PFSK-1 (cell line): ENCODE measurements at regions not wholly inside any gene's neighbourhood (a gene's known extent, or its start where the extent isn't known, plus 50 kb on each side); places are given as distances from the start of the nearest gene placed in this dataset.

Experiments used
- FOXP2 ChIP-seq: optimal IDR thresholded peaks from 2 replicates; pipeline ENCODE3; 2011; ENCODE audit warnings: borderline replicate concordance, control low read depth, inconsistent platforms; ENCODE audit not compliant: insufficient read depth; ENCODE audit errors: extremely low read length, extremely low read depth
- POLR2AphosphoS5 ChIP-seq: IDR thresholded peaks from 2 replicates; pipeline ENCODE4 v1.6.1; 2012; ENCODE audit warnings: low read depth, mild to moderate bottlenecking, control low read depth, low read length, moderate library complexity
- SIN3A ChIP-seq: IDR thresholded peaks from 2 replicates; pipeline ENCODE4 v1.6.1; 2012; ENCODE audit warnings: mild to moderate bottlenecking, low read length, moderate library complexity, borderline replicate concordance; ENCODE audit not compliant: insufficient read depth
- TAF1 ChIP-seq: IDR thresholded peaks from 2 replicates; pipeline ENCODE4 v1.6.1; 2012; ENCODE audit warnings: low read length, control low read depth, borderline replicate concordance; ENCODE audit not compliant: insufficient read depth
- TF ChIP-seq, protein P1 (sequence below), 2 experiments: IDR thresholded peaks; 2 replicates each; pipeline versions ENCODE4 v1.6.1 to v1.8.0; 2011 to 2012; ENCODE audit warnings: low read depth in 2 of 2, low read length in 2 of 2, control low read depth in 1 of 2, inconsistent platforms in 1 of 2, mild to moderate bottlenecking in 1 of 2, moderate library complexity in 1 of 2; ENCODE audit not compliant: insufficient read depth in 1 of 2

DNA sequence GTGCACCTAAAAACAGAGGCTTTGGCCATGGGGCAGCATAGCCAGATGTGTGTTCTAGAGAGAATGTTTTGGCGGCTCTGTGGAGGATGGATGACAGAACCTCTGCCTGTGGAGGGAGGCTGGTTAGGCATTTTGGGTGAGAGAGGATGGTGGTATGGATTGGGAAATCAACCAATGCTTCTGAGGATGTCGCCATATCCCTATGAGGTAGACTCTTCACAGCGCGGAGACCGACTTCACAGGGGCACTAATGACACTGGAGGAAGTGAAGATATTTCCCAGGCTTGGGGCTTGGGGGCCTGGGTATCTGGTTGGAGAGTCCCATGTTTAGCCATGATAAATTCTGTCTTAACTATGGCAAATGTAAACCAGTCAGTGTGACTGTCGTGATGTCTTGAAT lies 140.6 kb upstream of the KLF4 start:
- TF ChIP-seq, protein P1, sequence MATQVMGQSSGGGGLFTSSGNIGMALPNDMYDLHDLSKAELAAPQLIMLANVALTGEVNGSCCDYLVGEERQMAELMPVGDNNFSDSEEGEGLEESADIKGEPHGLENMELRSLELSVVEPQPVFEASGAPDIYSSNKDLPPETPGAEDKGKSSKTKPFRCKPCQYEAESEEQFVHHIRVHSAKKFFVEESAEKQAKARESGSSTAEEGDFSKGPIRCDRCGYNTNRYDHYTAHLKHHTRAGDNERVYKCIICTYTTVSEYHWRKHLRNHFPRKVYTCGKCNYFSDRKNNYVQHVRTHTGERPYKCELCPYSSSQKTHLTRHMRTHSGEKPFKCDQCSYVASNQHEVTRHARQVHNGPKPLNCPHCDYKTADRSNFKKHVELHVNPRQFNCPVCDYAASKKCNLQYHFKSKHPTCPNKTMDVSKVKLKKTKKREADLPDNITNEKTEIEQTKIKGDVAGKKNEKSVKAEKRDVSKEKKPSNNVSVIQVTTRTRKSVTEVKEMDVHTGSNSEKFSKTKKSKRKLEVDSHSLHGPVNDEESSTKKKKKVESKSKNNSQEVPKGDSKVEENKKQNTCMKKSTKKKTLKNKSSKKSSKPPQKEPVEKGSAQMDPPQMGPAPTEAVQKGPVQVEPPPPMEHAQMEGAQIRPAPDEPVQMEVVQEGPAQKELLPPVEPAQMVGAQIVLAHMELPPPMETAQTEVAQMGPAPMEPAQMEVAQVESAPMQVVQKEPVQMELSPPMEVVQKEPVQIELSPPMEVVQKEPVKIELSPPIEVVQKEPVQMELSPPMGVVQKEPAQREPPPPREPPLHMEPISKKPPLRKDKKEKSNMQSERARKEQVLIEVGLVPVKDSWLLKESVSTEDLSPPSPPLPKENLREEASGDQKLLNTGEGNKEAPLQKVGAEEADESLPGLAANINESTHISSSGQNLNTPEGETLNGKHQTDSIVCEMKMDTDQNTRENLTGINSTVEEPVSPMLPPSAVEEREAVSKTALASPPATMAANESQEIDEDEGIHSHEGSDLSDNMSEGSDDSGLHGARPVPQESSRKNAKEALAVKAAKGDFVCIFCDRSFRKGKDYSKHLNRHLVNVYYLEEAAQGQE (IDR thresholded peaks at IDR 0.05; ENCODE audit: insufficient read depth in 1 of 2, low read depth in 2 of 2, low read length in 2 of 2), result no peak
- TF ChIP-seq FOXP2, result no peak
- TF ChIP-seq TAF1, result no peak
- TF ChIP-seq POLR2AphosphoS5, result no peak
- no peak for TF ChIP-seq SIN3A

DNA sequence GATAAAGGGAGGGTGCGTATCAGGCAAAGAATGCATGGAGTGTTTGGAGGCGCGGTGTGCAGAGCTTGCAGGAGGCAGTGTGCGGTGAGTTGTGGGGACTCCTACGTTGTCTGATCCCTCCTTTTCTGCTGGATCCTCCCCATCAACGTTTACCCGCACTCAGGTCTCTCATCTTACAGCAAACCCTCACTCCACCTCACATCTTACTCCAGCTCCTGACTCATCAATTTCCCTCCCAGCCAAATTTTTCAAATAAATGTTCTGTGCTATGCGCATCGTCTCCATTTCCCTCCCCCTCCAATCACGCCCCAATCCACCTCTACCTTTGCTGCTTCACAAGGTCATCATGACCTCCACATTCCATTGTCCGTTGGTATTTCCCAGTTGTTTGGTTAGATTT lies 138.9 kb upstream of the KLF4 start:
- TF ChIP-seq POLR2AphosphoS5 (no peak), FOXP2 (no peak)

DNA sequence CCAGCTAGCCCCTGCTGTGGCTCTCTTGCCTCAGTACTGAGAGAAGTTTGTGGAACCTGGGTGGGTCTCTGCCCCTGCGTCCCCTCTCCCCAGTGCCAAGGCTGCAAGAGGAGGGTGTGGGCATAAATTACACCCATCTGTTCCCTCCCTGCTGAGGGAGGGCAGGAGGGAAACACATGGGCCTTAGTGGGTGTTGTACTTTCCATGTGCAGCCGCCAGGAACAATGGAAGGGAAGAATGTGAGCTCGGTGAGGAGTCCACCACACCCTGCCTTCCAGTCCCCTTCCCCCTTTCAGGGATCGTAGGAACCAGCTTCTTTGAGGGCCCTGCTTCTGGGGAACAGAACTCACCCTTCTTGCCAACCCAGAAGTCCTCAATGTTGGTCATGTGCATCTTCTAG lies 138.2 kb upstream of the KLF4 start:
- TF ChIP-seq POLR2AphosphoS5, result no peak
- TF ChIP-seq, protein P1 (IDR thresholded peaks at IDR 0.05; ENCODE audit: insufficient read depth in 1 of 2, low read depth in 2 of 2, low read length in 2 of 2), result no peak
- no peak for TF ChIP-seq SIN3A
- no peak for TF ChIP-seq TAF1
- no peak for TF ChIP-seq FOXP2

DNA sequence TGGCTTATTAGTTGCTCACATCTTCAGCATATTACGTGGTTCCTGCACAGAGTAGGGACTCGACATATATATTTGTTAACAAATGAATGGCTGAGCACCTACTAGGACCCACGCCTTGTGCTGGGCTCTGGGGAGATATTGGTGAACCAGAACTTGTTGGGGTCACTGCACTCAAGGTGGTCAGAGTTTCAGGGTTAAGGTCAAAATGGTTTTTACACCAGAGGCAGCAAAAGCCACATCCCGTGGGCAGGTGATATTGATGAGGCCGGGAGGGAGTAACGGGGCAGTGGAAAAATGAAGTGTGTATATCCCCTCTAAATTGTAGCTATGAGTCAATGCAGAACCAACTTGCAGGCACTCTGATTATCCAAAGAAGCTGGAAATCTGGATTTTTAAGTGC lies 136.5 kb upstream of the KLF4 start:
- TF ChIP-seq SIN3A (no peak), TAF1 (no peak), FOXP2 (no peak), POLR2AphosphoS5 (no peak)
- TF ChIP-seq, protein P1 (IDR thresholded peaks at IDR 0.05; ENCODE audit: insufficient read depth in 1 of 2, low read depth in 2 of 2, low read length in 2 of 2), result no peak

DNA sequence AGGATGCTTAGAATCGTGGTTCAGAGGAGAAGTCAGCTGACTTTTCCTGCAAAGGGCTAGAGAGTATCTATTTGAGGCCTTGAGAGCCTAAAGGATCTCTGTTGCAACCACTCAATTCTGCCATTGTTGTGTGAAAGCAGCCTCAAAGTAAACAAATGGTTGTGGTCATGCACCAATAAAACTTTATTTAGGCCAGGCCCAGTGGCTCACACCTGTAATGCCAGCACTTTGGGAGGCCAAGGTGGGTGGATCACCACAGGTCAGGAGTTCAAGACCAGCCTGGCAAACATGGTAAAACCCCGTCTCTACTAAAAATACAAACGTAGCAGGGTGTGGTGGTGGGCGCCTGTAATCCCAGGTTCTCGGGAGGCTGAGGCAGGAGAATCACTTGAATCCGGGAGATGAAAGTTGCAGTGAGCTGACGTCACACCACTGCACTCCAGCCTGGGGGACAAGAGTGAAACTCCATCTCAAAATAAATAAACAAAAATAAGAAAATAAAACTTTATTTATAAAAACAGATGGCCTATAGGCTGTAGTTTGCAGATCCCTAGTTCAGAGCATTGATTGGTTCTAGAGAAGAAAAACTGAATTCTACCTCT lies 135.9 kb upstream of the KLF4 start:
- no peak for TF ChIP-seq FOXP2

DNA sequence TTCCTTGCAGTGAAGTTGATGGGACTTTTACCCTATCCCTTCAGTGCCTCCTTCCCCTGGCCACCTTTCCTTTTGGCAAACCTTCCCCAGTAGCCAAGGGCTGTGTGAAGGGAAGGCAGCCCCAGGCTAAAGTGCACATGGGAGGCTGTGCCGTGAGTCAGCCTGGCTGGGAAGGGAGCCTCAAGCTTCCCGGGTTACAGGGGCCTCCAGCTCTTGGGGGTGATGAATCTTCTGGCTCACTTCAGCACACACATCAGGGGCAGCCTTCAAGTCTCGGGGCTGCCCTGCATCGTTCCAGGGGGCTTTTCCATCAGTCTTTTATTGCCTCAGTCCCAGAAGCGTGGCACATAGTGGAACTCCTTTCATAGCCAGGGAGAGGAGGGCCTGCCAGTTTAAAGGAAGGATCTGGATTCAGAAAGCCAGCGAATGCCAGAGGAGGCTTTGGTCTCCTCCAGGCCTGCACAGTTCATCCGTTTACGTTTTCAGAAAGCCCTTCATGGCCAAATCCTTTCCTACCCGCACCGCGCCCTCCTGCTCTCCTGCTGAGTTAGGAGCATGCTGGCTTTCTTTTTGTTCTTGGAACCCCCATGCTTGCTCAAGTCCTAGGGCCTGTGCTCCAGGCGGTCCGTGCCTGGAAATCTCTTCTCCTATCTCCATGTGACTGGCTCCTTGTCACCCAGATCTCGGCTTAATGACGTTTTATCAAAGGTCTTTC lies 134.8 kb upstream of the KLF4 start:
- TF ChIP-seq FOXP2 (no peak), POLR2AphosphoS5 (no peak), TAF1 (no peak), SIN3A (no peak)
- TF ChIP-seq, protein P1 (IDR thresholded peaks at IDR 0.05; ENCODE audit: insufficient read depth in 1 of 2, low read depth in 2 of 2, low read length in 2 of 2), result no peak
